ENCODE measurements at regions not wholly inside any gene's neighbourhood (a gene's known extent, or its start where the extent isn't known, plus 50 kb on each side); places are given as distances from the start of the nearest gene placed in this dataset.

DNA sequence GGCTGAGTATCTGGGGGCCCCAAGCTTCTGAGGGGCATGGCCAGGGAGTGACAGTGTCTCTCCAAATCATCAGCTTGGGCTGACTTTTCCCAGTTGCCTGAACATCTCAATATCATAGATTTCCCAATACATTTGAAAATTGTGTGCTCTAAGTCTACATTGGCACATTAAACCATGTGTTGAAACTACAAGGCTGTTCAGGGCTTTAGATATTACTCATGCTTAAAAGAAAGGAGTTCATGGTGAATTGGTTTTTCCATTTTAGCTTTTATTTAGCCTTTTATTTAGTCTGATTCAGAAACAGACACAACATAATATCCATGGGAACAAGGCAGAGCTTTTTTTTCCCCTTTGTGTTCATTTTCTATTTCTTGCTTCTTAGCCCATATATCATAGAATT lies 49.9 kb upstream of the GALR1 start:
- TF ChIP-seq CTCF (IDR thresholded peaks at IDR 0.05) (no peak), EP300 (IDR thresholded peaks at IDR 0.05; ENCODE audit: low read depth) (no peak)

All from transverse colon (tissue), 3 donors.